Muscle layer of duodenum (tissue), 2 donors: ENCODE measurements at regions not wholly inside any gene's neighbourhood (a gene's known extent, or its start where the extent isn't known, plus 50 kb on each side); places are given as distances from the start of the nearest gene placed in this dataset.

ENCODE experiments used
- H3K27ac ChIP-seq: one replicate; pipeline ENCODE4 v1.7.0; 2013; ENCODE audit warnings: mild to moderate bottlenecking, low read length
- H3K27me3 ChIP-seq: one replicate; pipeline ENCODE4 v1.7.0; 2013; ENCODE audit warnings: low read depth, mild to moderate bottlenecking, control low read depth, low read length
- H3K36me3 ChIP-seq, 2 donors: one replicate each; pipeline ENCODE4 v1.7.0; 2013; ENCODE audit warnings: low read length in 2 of 2, control low read depth in 1 of 2, mild to moderate bottlenecking in 1 of 2; ENCODE audit not compliant: insufficient read depth in 2 of 2, control insufficient read depth in 1 of 2
- H3K4me1 ChIP-seq, 2 donors: one replicate each; pipeline ENCODE4 v1.7.0; 2013; ENCODE audit warnings: low read length in 2 of 2, mild to moderate bottlenecking in 2 of 2, control low read depth in 1 of 2, moderate library complexity in 1 of 2; ENCODE audit not compliant: insufficient read depth in 2 of 2, control insufficient read depth in 1 of 2
- H3K4me3 ChIP-seq, 2 donors: one replicate each; pipeline ENCODE4 v1.7.0; 2013; ENCODE audit warnings: low read length in 2 of 2, low read depth in 1 of 2, mild to moderate bottlenecking in 1 of 2
- H3K9me3 ChIP-seq, 2 donors: one replicate each; pipeline ENCODE4 v1.7.0; 2013; ENCODE audit warnings: low read length in 2 of 2, control low read depth in 1 of 2, mild to moderate bottlenecking in 1 of 2; ENCODE audit not compliant: control insufficient read depth in 1 of 2
- donor health status: healthy.

GRCh38 chr11:123272565-123272964, 77.5 kb upstream of the CLMP start:
- H3K4me3 ChIP-seq = no peak overlapping the region
- H3K27ac ChIP-seq = no peak overlapping the region
- H3K9me3 ChIP-seq = no peaks in the 10 kb centered on the region

DNA sequence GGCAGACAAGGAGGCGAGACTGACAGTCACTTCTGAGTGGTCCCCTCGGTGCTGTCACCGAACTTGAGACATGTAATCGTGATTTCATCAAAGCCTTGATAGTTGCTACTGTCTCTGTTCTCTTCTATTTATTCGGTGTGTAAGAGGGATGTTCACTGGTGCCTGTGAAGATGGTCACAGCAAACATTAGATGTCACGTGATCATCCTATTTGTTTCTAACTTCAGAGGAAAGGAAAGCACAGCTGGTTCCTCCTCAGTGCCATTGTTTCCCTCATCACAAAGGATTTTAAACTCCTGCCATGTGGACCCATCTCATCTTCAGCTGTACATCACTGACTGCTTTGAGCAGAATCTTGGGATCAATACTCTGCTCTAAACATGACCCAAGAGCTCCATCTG, 73.1 kb upstream of the CLMP start:
- no peak overlapping the region for H3K27ac ChIP-seq
- H3K36me3 ChIP-seq = no peaks in the 10 kb centered on the region
- H3K27me3 ChIP-seq = no peaks in the 10 kb centered on the region
- no peaks in the 10 kb centered on the region for H3K4me1 ChIP-seq
- no peak overlapping the region for H3K4me3 ChIP-seq
- no peaks in the 10 kb centered on the region for H3K9me3 ChIP-seq

More at GRCh38 chr11:123272565-123272964, 77.5 kb upstream of the CLMP start:
- Histone ChIP-seq H3K27me3 (no peaks in the 10 kb centered on the region), H3K4me1 (no peaks in the 10 kb centered on the region), H3K36me3 (no peaks in the 10 kb centered on the region)

- Histone ChIP-seq H3K27me3 (no peaks in the 10 kb centered on the region), H3K4me3 (no peak overlapping the region)
These were observed 70.9 kb upstream of the CLMP start for GRCh38 chr11:123265951-123266350.

GRCh38 chr11:123264431-123264780, 69.4 kb upstream of the CLMP start:
- H3K4me3 ChIP-seq = no peak overlapping the region
- peaks cover 0 to 10% of the 10 kb centered on the region in 2 donors for H3K4me1 ChIP-seq
- H3K27me3 ChIP-seq = no peaks in the 10 kb centered on the region
- H3K36me3 ChIP-seq = no peaks in the 10 kb centered on the region
- H3K9me3 ChIP-seq = no peaks in the 10 kb centered on the region
- no peak overlapping the region for H3K27ac ChIP-seq

More at GRCh38 chr11:123265951-123266350, 70.9 kb upstream of the CLMP start:
- Histone ChIP-seq H3K9me3 (no peaks in the 10 kb centered on the region), H3K36me3 (no peaks in the 10 kb centered on the region), H3K27ac (no peak overlapping the region), H3K4me1 (peaks cover 0 to 8% of the 10 kb centered on the region in 2 donors)

DNA sequence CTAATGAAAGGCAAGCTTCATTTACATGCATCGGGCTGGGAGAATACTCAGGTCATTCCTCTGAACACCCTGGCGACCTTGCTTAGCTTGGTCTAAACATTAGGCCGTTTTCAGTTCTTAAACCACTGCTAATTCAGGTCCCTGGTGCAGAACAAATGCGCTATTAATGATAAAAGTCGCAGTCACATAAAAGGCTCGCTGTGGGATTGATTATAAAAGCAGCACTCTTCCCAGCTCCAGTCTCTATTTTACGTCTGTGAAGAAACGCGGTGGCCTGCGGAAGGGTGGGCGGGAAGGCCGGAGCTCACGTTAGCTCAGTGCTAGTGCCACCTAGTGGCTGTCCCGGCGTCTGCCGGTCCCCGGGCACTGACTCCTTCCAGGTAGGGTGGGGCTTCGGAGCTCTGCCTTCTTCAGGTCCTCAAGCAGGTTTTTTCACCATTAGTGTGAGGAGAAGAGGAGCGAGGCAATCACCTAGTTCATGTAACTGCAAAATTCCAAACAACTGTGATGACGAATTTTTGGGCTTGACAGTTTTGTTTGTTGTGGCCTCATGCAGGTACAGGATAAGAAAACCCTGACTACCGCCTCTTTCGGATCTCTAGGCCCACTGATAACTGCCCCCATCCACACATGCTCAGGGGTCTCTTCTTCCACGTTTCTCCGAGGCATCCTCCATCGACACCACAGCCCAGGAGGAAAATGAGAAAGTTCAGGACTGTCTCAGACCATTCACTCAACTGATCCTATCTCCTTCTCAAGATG, 66.5 kb upstream of the CLMP start:
- no peaks in the 10 kb centered on the region for H3K36me3 ChIP-seq
- no peaks in the 10 kb centered on the region for H3K27me3 ChIP-seq
- peak overlapping the region; percentile 46 to 49 for H3K4me3 ChIP-seq
- no peaks in the 10 kb centered on the region for H3K9me3 ChIP-seq
- no peak overlapping the region for H3K27ac ChIP-seq
- H3K4me1 ChIP-seq = peaks cover 0 to 10% of the 10 kb centered on the region in 2 donors

- no peak overlapping the region for H3K27ac ChIP-seq
- no peaks in the 10 kb centered on the region for H3K36me3 ChIP-seq
- H3K4me1 ChIP-seq = peaks cover 0 to 10% of the 10 kb centered on the region in 2 donors
- H3K9me3 ChIP-seq = no peaks in the 10 kb centered on the region
- peak overlapping the region; percentile 46 to 49 for H3K4me3 ChIP-seq
- H3K27me3 ChIP-seq = no peaks in the 10 kb centered on the region
These were observed 65.6 kb upstream of the CLMP start for GRCh38 chr11:123260511-123261211.

- Histone ChIP-seq H3K9me3 (no peaks in the 10 kb centered on the region), H3K36me3 (no peaks in the 10 kb centered on the region), H3K27me3 (no peaks in the 10 kb centered on the region), H3K4me1 (peaks cover 0 to 10% of the 10 kb centered on the region in 2 donors), H3K4me3 (no peak overlapping the region), H3K27ac (no peak overlapping the region)
These were observed 63.8 kb upstream of the CLMP start for GRCh38 chr11:123258877-123259276.

GRCh38 chr11:123257370-123257769, 62.3 kb upstream of the CLMP start:
- H3K36me3 ChIP-seq = no peaks in the 10 kb centered on the region
- H3K9me3 ChIP-seq = no peaks in the 10 kb centered on the region
- no peak overlapping the region for H3K27ac ChIP-seq
- H3K4me3 ChIP-seq = no peak overlapping the region
- H3K4me1 ChIP-seq = peaks cover 0 to 14% of the 10 kb centered on the region in 2 donors
- no peaks in the 10 kb centered on the region for H3K27me3 ChIP-seq

DNA sequence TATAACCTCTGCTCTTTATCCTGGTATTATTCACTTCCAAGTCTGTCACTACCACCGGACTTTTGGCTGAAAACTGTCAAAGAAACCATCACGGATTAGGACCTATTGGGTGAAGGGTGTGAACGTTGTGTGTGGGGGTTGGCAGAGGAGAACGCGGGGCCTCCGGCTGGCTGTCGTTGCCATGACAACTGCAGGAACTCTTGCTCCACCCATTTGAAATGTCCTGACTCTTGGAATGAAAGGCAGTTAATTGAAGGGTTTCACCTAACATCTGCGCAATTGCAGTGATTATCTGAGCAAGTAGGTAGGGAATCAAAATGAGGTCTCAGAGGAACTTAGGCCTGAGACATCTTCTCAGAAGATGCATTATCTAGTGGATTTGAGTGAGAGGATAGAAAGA, 60.9 kb upstream of the CLMP start:
- Histone ChIP-seq H3K27me3 (no peaks in the 10 kb centered on the region), H3K9me3 (no peaks in the 10 kb centered on the region), H3K27ac (no peak overlapping the region), H3K36me3 (no peaks in the 10 kb centered on the region), H3K4me1 (peaks cover 0 to 17% of the 10 kb centered on the region in 2 donors), H3K4me3 (no peak overlapping the region)

- H3K4me1 ChIP-seq = peaks cover 0 to 16% of the 10 kb centered on the region in 2 donors
- H3K9me3 ChIP-seq = no peaks in the 10 kb centered on the region
- no peaks in the 10 kb centered on the region for H3K36me3 ChIP-seq
- H3K27me3 ChIP-seq = no peaks in the 10 kb centered on the region
- H3K27ac ChIP-seq = no peak overlapping the region
- H3K4me3 ChIP-seq = no peak overlapping the region
These were observed 59.3 kb upstream of the CLMP start for GRCh38 chr11:123254357-123254756.

DNA sequence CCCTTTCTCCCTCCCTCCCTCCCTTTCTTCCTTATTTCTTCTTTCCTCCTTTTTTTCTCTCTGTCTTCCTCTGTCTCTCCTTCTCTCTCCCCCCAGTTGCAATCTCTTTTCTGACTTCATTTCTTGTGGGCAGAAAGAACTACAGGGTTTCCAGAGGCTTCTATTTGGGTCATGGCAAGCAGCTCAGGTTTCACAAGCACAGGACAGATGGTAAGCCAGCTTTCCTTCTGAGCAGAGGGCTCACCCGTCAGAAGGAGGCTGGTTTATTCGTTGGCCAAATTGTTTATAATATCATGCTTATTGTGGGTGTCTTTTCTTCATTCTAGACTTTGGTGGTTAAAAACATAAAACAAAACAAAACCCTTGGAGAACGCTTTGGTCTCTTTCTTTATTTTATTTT, 58.9 kb upstream of the CLMP start:
- Histone ChIP-seq H3K27me3 (no peaks in the 10 kb centered on the region), H3K9me3 (no peaks in the 10 kb centered on the region), H3K36me3 (no peaks in the 10 kb centered on the region), H3K4me3 (no peak overlapping the region), H3K4me1 (peaks cover 0 to 16% of the 10 kb centered on the region in 2 donors), H3K27ac (no peak overlapping the region)
